ENCODE measurements at regions not wholly inside any gene's neighbourhood (a gene's known extent, or its start where the extent isn't known, plus 50 kb on each side); places are given as distances from the start of the nearest gene placed in this dataset.

- no peak for DNase-seq (ENCODE audit: low read depth in 1 of 2, low spot score in 1 of 2)
Observed at GRCh38 chr1:208631092-208631491, 386.9 kb upstream of the PLXNA2 start.

- DNase-seq (ENCODE audit: low read depth in 1 of 2, low spot score in 1 of 2) = no peak
Observed at GRCh38 chr1:208631506-208631905, 387.3 kb upstream of the PLXNA2 start.

- no peak for DNase-seq (ENCODE audit: low read depth in 1 of 2, low spot score in 1 of 2)
Observed at GRCh38 chr1:208634346-208635140, 390.4 kb upstream of the PLXNA2 start.

- DNase-seq (ENCODE audit: low read depth in 1 of 2, low spot score in 1 of 2) = no peak
Observed at GRCh38 chr1:208637181-208637580, 393.0 kb upstream of the PLXNA2 start.

GRCh38 chr1:208639382-208639781 lies 395.2 kb upstream of the PLXNA2 start:
- DNase-seq (ENCODE audit: low read depth in 1 of 2, low spot score in 1 of 2) = no peak

GRCh38 chr1:208640295-208640694 lies 396.1 kb upstream of the PLXNA2 start:
- DNase-seq (ENCODE audit: low read depth in 1 of 2, low spot score in 1 of 2) = no peak

- no peak for DNase-seq (ENCODE audit: low read depth in 1 of 2, low spot score in 1 of 2)
Observed at GRCh38 chr1:208641579-208642280, 397.5 kb upstream of the PLXNA2 start.

- no peak for DNase-seq (ENCODE audit: low read depth in 1 of 2, low spot score in 1 of 2)
Observed at GRCh38 chr1:208643005-208643597, 398.9 kb upstream of the PLXNA2 start.

- DNase-seq (ENCODE audit: low read depth in 1 of 2, low spot score in 1 of 2) = no peak
Observed at GRCh38 chr1:208644401-208645160, 400.4 kb upstream of the PLXNA2 start.

GRCh38 chr1:208646431-208646830 lies 402.2 kb upstream of the PLXNA2 start:
- no peak for DNase-seq (ENCODE audit: low read depth in 1 of 2, low spot score in 1 of 2)

GRCh38 chr1:208648146-208648545 lies 404.0 kb upstream of the PLXNA2 start:
- DNase-seq (ENCODE audit: low read depth in 1 of 2, low spot score in 1 of 2) = no peak

- DNase-seq (ENCODE audit: low read depth in 1 of 2, low spot score in 1 of 2) = no peak
Observed at GRCh38 chr1:208652296-208653160, 408.3 kb upstream of the PLXNA2 start.

- DNase-seq (ENCODE audit: low read depth in 1 of 2, low spot score in 1 of 2) = no peak
Observed at GRCh38 chr1:208653426-208653825, 409.2 kb upstream of the PLXNA2 start.

- DNase-seq (ENCODE audit: low read depth in 1 of 2, low spot score in 1 of 2) = no peak
Observed at GRCh38 chr1:208654241-208654640, 410.1 kb upstream of the PLXNA2 start.

GRCh38 chr1:208665936-208666335 lies 421.8 kb upstream of the PLXNA2 start:
- DNase-seq (ENCODE audit: low read depth in 1 of 2, low spot score in 1 of 2) = no peak

GRCh38 chr1:208668991-208669390 lies 424.8 kb upstream of the PLXNA2 start:
- DNase-seq (ENCODE audit: low read depth in 1 of 2, low spot score in 1 of 2) = no peak

- no peak for DNase-seq (ENCODE audit: low read depth in 1 of 2, low spot score in 1 of 2)
Observed at GRCh38 chr1:208670778-208671177, 426.6 kb upstream of the PLXNA2 start.

- DNase-seq (ENCODE audit: low read depth in 1 of 2, low spot score in 1 of 2) = no peak
Observed at GRCh38 chr1:208681878-208682663, 437.9 kb upstream of the PLXNA2 start.

GRCh38 chr1:208682664-208683013 lies 438.5 kb upstream of the PLXNA2 start:
- DNase-seq (ENCODE audit: low read depth in 1 of 2, low spot score in 1 of 2) = no peak

GRCh38 chr1:208683141-208683540 lies 439.0 kb upstream of the PLXNA2 start:
- DNase-seq (ENCODE audit: low read depth in 1 of 2, low spot score in 1 of 2) = no peak

All from stimulated activated CD4-positive, alpha-beta T cell treated with anti-CD3 and anti-CD28 coated beads, Interleukin-15, amount 100 ng/mL, for 1 hour (primary cell).